Mesenchymal stem cell (in vitro differentiated cells and primary cell): ENCODE measurements at regions not wholly inside any gene's neighbourhood (a gene's known extent, or its start where the extent isn't known, plus 50 kb on each side); places are given as distances from the start of the nearest gene placed in this dataset.

ENCODE experiments used
- DNase-seq: peaks from one replicate; pipeline ENCODE4 v3.0.0-alpha.2; 2013
- H2AFZ ChIP-seq: one replicate; pipeline ENCODE4 v1.6.1; 2013; ENCODE audit warnings: low read depth, mild to moderate bottlenecking, control low read depth, inconsistent platforms, low read length, moderate library complexity
- H2AK5ac ChIP-seq: 2 replicates; pipeline ENCODE4 v1.6.1; 2013; ENCODE audit warnings: low read length, moderate library complexity, mild to moderate bottlenecking, inconsistent platforms; ENCODE audit not compliant: severe bottlenecking
- H2BK120ac ChIP-seq: one replicate; pipeline ENCODE4 v1.6.1; 2013; ENCODE audit warnings: low read depth, mild to moderate bottlenecking, inconsistent platforms, low read length, moderate library complexity
- H2BK12ac ChIP-seq, 2 experiments: one replicate each; pipeline ENCODE4 v1.6.1; 2013; ENCODE audit warnings: inconsistent platforms in 2 of 2, low read length in 2 of 2, mild to moderate bottlenecking in 2 of 2, moderate library complexity in 2 of 2, control low read depth in 1 of 2
- H2BK15ac ChIP-seq: one replicate; pipeline ENCODE4 v1.6.1; 2013; ENCODE audit warnings: mild to moderate bottlenecking, low read depth, inconsistent platforms; ENCODE audit not compliant: poor library complexity, severe bottlenecking
- H2BK5ac ChIP-seq: 2 replicates; pipeline ENCODE4 v1.6.1; 2013; ENCODE audit warnings: low read depth, mild to moderate bottlenecking, low read length, control low read depth, inconsistent platforms; ENCODE audit not compliant: poor library complexity, severe bottlenecking
- H3K14ac ChIP-seq, 2 experiments: one replicate each; pipeline ENCODE4 v1.6.1; 2013; ENCODE audit warnings: inconsistent platforms in 2 of 2, low read length in 2 of 2, control low read depth in 1 of 2, mild to moderate bottlenecking in 1 of 2, moderate library complexity in 1 of 2
- H3K18ac ChIP-seq, 2 experiments: one replicate each; pipeline ENCODE4 v1.6.1; 2013; ENCODE audit warnings: inconsistent platforms in 2 of 2, low read length in 2 of 2, control low read depth in 1 of 2, low read depth in 1 of 2, mild to moderate bottlenecking in 1 of 2
- H3K23ac ChIP-seq, 2 experiments: one replicate each; pipeline ENCODE4 v1.6.1; 2013; ENCODE audit warnings: inconsistent platforms in 2 of 2, low read length in 2 of 2, mild to moderate bottlenecking in 2 of 2, moderate library complexity in 2 of 2, control low read depth in 1 of 2
- H3K27ac ChIP-seq: 2 replicates; pipeline ENCODE4 v1.5.1; 2013; ENCODE audit warnings: mild to moderate bottlenecking, moderate library complexity, low read length, control low read depth, inconsistent platforms; ENCODE audit not compliant: poor library complexity, severe bottlenecking
- H3K27me3 ChIP-seq, 2 experiments: 2 replicates each; pipeline versions ENCODE4 v1.6.1 to v1.7.0; 2013; ENCODE audit warnings: low read length in 2 of 2, mild to moderate bottlenecking in 2 of 2, moderate library complexity in 2 of 2, control low read depth in 1 of 2, inconsistent platforms in 1 of 2; ENCODE audit not compliant: control insufficient read depth in 1 of 2, insufficient read depth in 1 of 2
- H3K36me3 ChIP-seq, 2 experiments: 2 replicates each; pipeline versions ENCODE4 v1.6.1 to v1.7.0; 2013; ENCODE audit warnings: low read length in 2 of 2, control low read depth in 1 of 2, inconsistent platforms in 1 of 2, low read depth in 1 of 2, mild to moderate bottlenecking in 1 of 2; ENCODE audit not compliant: insufficient read depth in 2 of 2, control insufficient read depth in 1 of 2
- H3K4ac ChIP-seq, 2 experiments: one replicate each; pipeline ENCODE4 v1.6.1; 2013; ENCODE audit warnings: inconsistent platforms in 2 of 2, low read length in 2 of 2, mild to moderate bottlenecking in 2 of 2, moderate library complexity in 2 of 2, control low read depth in 1 of 2, low read depth in 1 of 2
- H3K4me1 ChIP-seq: 2 replicates; pipeline ENCODE4 v1.6.1; 2013; ENCODE audit warnings: low read depth, low read length, control low read depth; ENCODE audit not compliant: control insufficient read depth, insufficient read depth
- H3K4me2 ChIP-seq: 2 replicates; pipeline ENCODE4 v1.6.1; 2013; ENCODE audit warnings: low read length, mild to moderate bottlenecking, inconsistent platforms; ENCODE audit not compliant: poor library complexity, severe bottlenecking
- H3K4me3 ChIP-seq, 2 experiments: 2 replicates each; pipeline versions ENCODE4 v1.5.1 to v1.7.0; 2013; ENCODE audit warnings: low read length in 2 of 2, mild to moderate bottlenecking in 2 of 2, control low read depth in 1 of 2, low read depth in 1 of 2; ENCODE audit not compliant: insufficient read depth in 1 of 2
- H3K79me1 ChIP-seq: replicated peaks from 2 replicates; pipeline ENCODE4 v1.6.1; 2013; ENCODE audit warnings: mild to moderate bottlenecking, control low read depth, low read length, inconsistent platforms; ENCODE audit not compliant: poor library complexity, severe bottlenecking
- H3K9ac ChIP-seq: 2 replicates; pipeline ENCODE4 v1.7.0; 2013; ENCODE audit warnings: mild to moderate bottlenecking, low read length, moderate library complexity
- H3K9me3 ChIP-seq: 2 replicates; pipeline ENCODE4 v1.7.0; 2013; ENCODE audit warnings: mild to moderate bottlenecking, low read length; ENCODE audit not compliant: control insufficient read depth
- H4K8ac ChIP-seq: one replicate; pipeline ENCODE4 v1.6.1; 2013; ENCODE audit warnings: inconsistent platforms, mild to moderate bottlenecking, low read length, moderate library complexity
- H4K91ac ChIP-seq: one replicate; pipeline ENCODE4 v1.6.1; 2013; ENCODE audit warnings: mild to moderate bottlenecking, low read length, inconsistent platforms
- WGBS: methylation state at CpG from one replicate; pipeline ENCODE4 v1.1.7; 2013; ENCODE audit warnings: mixed read lengths; 5-methylcytosine and 5-hydroxymethylcytosine counted together

GRCh38 chr5:2631758-2632157 lies 119.7 kb downstream of the IRX2 start:
- H3K27ac ChIP-seq, result no peak overlapping the region
- peaks cover 0 to 12% of the 10 kb centered on the region in 2 experiments for H3K27me3 ChIP-seq
- H4K8ac ChIP-seq, result no peak overlapping the region
- no peak overlapping the region for H2AK5ac ChIP-seq
- no peaks in the 10 kb centered on the region for H3K4me1 ChIP-seq
- H4K91ac ChIP-seq, result no peak overlapping the region
- 90% methylated on average over 11 of the region's 11 CpGs for WGBS
- H3K79me1 ChIP-seq, result no peaks in the 10 kb centered on the region
- H2BK12ac ChIP-seq, result no peak overlapping the region
- H3K9ac ChIP-seq, result no peak overlapping the region
- H2BK15ac ChIP-seq, result no peak overlapping the region
- no peaks in the 10 kb centered on the region for H3K9me3 ChIP-seq
- no peak overlapping the region for H2BK5ac ChIP-seq
- no peak overlapping the region for H3K14ac ChIP-seq
- no peak overlapping the region for H3K23ac ChIP-seq
- H2AFZ ChIP-seq, result no peak overlapping the region
- H3K18ac ChIP-seq, result no peak overlapping the region
- no peak overlapping the region for H2BK120ac ChIP-seq
- no peaks in the 10 kb centered on the region for H3K36me3 ChIP-seq
- DNase-seq, result no peak
- H3K4me2 ChIP-seq, result no peak overlapping the region
- no peak overlapping the region for H3K4me3 ChIP-seq
- no peak overlapping the region for H3K4ac ChIP-seq

- no peak overlapping the region for H4K91ac ChIP-seq
- no peak overlapping the region for H3K27ac ChIP-seq
- no peak overlapping the region for H2AK5ac ChIP-seq
- H3K27me3 ChIP-seq, result peaks cover 0 to 8% of the 10 kb centered on the region in 2 experiments
- no peak overlapping the region for H3K4me3 ChIP-seq
- 79% methylated on average over 5 of the region's 7 CpGs for WGBS
- no peak overlapping the region for H3K14ac ChIP-seq
- H2AFZ ChIP-seq, result no peak overlapping the region
- H3K9ac ChIP-seq, result no peak overlapping the region
- H3K36me3 ChIP-seq, result no peaks in the 10 kb centered on the region
- no peak overlapping the region for H2BK5ac ChIP-seq
- no peak overlapping the region for H2BK15ac ChIP-seq
- no peak overlapping the region for H2BK120ac ChIP-seq
- H3K4ac ChIP-seq, result no peak overlapping the region
- H3K4me1 ChIP-seq, result no peaks in the 10 kb centered on the region
- H3K9me3 ChIP-seq, result no peaks in the 10 kb centered on the region
- H3K18ac ChIP-seq, result no peak overlapping the region
- no peak overlapping the region for H2BK12ac ChIP-seq
- no peak overlapping the region for H4K8ac ChIP-seq
- DNase-seq, result no peak
- no peaks in the 10 kb centered on the region for H3K79me1 ChIP-seq
- no peak overlapping the region for H3K4me2 ChIP-seq
- no peak overlapping the region for H3K23ac ChIP-seq
Observed at GRCh38 chr5:2629045-2629444, 122.4 kb downstream of the IRX2 start.

- Histone ChIP-seq H4K91ac (no peak overlapping the region), H3K4ac (no peak overlapping the region), H3K18ac (no peak overlapping the region), H3K14ac (no peak overlapping the region), H2BK15ac (no peak overlapping the region), H2BK120ac (no peak overlapping the region), H3K4me3 (no peak overlapping the region), H3K79me1 (no peaks in the 10 kb centered on the region), H2BK5ac (no peak overlapping the region), H3K4me1 (no peaks in the 10 kb centered on the region), H2AFZ (no peak overlapping the region), H3K9me3 (no peaks in the 10 kb centered on the region), H2AK5ac (no peak overlapping the region), H3K27ac (no peak overlapping the region), H3K9ac (no peak overlapping the region), H3K36me3 (no peaks in the 10 kb centered on the region), H3K27me3 (peaks cover 0 to 6% of the 10 kb centered on the region in 2 experiments), H3K23ac (no peak overlapping the region), H2BK12ac (no peak overlapping the region), H4K8ac (no peak overlapping the region), H3K4me2 (no peak overlapping the region)
- WGBS, result 81% methylated on average over 13 of the region's 13 CpGs
- no peak for DNase-seq
Observed at GRCh38 chr5:2627867-2628266, 123.6 kb downstream of the IRX2 start.

GRCh38 chr5:2626572-2626971 lies 124.9 kb downstream of the IRX2 start:
- 82% methylated on average over 2 of the region's 2 CpGs for WGBS
- H2AK5ac ChIP-seq, result no peak overlapping the region

More at GRCh38 chr5:2626572-2626971, 124.9 kb downstream of the IRX2 start:
- H3K9me3 ChIP-seq, result no peaks in the 10 kb centered on the region
- H3K27ac ChIP-seq, result no peak overlapping the region
- no peak overlapping the region for H2AFZ ChIP-seq
- H4K8ac ChIP-seq, result no peak overlapping the region
- no peak overlapping the region for H2BK12ac ChIP-seq
- no peak for DNase-seq
- no peak overlapping the region for H2BK15ac ChIP-seq
- no peak overlapping the region for H3K4me2 ChIP-seq
- H3K4ac ChIP-seq, result no peak overlapping the region
- H3K4me1 ChIP-seq, result no peaks in the 10 kb centered on the region
- no peaks in the 10 kb centered on the region for H3K36me3 ChIP-seq
- no peak overlapping the region for H3K9ac ChIP-seq
- H3K4me3 ChIP-seq, result no peak overlapping the region
- no peak overlapping the region for H4K91ac ChIP-seq
- H2BK120ac ChIP-seq, result no peak overlapping the region
- no peak overlapping the region for H3K23ac ChIP-seq
- H3K27me3 ChIP-seq, result peaks cover 0 to 4% of the 10 kb centered on the region in 2 experiments
- no peaks in the 10 kb centered on the region for H3K79me1 ChIP-seq
- H3K14ac ChIP-seq, result no peak overlapping the region
- H3K18ac ChIP-seq, result no peak overlapping the region
- H2BK5ac ChIP-seq, result no peak overlapping the region
